Muscle of back (tissue), 3 donors: ENCODE measurements at regions not wholly inside any gene's neighbourhood (a gene's known extent, or its start where the extent isn't known, plus 50 kb on each side); places are given as distances from the start of the nearest gene placed in this dataset.
"Not testable (repeated sequence)": the region's sequence is repeated elsewhere in the genome, so short reads cannot be mapped to it uniquely, and the experiment has no call there.

ENCODE experiments used
- DNase-seq, 3 donors: peaks; one replicate each; pipeline versions ENCODE4 v3.0.0 to v3.0.0-alpha.2; 2013

DNA sequence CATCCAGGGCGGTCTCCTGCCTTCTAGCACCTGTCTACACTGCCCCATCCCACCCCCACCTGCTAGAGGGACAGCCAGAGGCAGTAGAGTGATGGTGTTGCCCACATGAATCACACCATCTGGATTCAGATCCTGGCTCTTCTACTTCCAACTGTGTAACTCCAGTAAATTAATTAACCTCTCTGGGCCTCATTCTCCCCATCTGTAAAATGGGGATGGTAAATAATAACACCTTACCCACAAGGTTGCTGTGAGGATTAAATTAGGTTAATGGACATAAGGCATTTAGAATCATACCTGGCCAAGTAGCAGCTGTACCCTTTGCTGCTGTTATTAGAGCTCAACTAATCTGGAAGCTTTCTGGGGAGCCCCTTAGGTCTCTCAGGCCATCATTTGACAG, 149.6 kb upstream of the BCOR start:
- no peak for DNase-seq

- DNase-seq, result peak in 1 of 3 donors; percentile 63
These were observed 147.8 kb upstream of the BCOR start for GRCh38 chrX:40245488-40246071.

- peak in 1 of 3 donors; percentile 43 for DNase-seq
These were observed 147.2 kb upstream of the BCOR start for GRCh38 chrX:40244980-40245379.

GRCh38 chrX:40243755-40244515, 146.2 kb upstream of the BCOR start:
- no peak for DNase-seq

DNA sequence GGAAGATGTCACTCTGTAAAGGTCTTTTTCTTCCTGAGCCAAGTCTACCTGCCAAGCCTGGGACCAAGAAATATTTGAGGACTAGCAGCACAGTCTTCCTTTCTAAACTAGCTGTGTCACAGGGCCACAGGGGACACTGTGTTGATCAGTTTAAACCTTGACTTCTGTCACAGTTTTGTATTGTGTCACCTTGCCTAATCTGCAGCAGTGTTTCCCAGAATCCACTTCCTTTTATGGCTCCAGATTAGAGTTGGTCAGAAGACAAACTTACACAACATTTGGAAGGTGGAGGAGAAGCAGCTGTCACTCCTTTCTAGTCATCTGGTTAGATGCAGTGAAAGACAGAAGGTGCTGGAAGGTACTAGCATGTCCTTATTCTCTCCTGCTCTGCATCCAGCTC, 143.1 kb upstream of the BCOR start:
- no peak for DNase-seq

DNA sequence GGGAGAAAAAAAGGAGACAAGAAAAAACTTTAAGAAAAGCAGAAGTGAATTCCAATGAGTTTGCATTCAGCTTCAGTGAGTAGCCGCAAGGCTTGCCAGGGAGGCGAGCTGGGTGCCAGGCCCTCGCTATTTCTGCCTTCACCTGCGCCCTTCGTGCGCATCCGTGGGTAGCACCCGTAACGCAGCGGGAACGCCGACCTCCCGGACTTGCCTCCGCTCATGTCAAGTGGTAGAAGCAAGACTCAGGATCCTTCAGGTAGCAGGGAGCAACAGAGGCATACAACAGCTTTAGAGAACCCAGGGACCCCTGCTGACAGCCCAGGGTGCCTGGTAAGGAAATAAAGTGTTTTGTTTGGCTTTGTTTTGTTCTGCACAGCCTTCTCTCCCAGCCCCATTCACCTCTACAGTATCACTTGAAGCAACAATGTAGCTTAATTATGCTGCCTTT, 140.0 kb upstream of the BCOR start:
- DNase-seq, result no peak

GRCh38 chrX:40230646-40231045, 132.9 kb upstream of the BCOR start:
- DNase-seq, result no peak

GRCh38 chrX:40227125-40227524, 129.4 kb upstream of the BCOR start:
- DNase-seq, result no peak

DNA sequence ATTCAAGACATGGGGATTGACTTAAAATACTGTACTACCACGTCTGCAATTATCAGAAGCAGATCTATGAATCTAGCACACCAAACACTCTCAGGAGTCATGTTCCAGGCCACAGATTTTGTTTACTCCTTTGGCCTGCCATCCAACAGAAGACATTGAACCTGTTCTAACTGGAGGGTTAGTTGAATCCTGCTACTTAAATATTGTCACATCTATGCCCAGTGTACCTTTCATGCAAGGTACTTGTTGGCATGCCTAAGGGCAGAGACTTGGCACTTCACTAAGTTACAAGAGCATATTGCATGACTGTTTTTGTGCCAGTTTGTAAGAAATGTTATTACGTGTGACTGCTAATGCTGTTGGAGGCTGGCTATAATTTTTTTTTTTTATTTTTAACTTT, 126.9 kb upstream of the BCOR start:
- DNase-seq, result no peak

DNA sequence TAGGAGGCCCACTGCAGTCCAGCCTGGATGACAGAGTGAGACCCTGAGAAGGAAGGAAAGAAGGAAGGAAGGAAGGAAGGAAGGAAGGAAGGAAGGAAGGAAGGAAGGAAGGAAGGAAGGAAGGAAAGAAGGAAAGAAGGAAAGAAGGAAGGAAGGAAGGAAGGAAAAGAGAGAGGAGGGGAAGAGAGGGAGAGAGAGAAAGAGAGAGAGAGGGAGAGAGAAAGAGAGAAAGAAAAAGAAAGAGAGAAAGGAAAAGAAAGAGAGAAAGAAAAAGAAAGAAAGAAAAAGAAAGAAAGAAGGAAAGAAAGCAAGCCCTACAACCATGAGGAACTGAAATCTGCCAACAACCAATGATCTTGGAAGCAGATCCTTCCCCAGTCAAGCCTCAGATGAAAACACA, 124.9 kb upstream of the BCOR start:
- not testable (repeated sequence) for DNase-seq

DNA sequence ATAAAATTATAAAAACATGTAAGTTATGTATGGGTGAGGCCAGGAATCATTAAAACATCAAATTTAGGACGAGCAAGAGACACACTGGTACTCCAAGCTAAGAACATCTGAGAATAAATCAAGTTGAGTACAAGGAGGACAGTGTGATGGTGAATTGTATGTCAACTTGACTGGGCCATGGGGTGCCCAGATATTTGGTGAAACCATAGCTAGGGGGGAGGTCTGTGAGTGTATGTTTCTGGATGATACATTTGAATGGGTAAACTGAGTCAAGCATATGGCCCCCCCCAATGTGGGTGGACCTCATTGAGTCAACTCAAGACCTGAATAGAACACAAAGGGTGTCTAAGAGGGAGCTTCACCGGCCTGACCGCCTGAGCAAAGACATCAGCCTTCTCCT, 115.3 kb upstream of the BCOR start:
- DNase-seq, result no peak

GRCh38 chrX:40209951-40210617, 112.3 kb upstream of the BCOR start:
- no peak for DNase-seq

DNA sequence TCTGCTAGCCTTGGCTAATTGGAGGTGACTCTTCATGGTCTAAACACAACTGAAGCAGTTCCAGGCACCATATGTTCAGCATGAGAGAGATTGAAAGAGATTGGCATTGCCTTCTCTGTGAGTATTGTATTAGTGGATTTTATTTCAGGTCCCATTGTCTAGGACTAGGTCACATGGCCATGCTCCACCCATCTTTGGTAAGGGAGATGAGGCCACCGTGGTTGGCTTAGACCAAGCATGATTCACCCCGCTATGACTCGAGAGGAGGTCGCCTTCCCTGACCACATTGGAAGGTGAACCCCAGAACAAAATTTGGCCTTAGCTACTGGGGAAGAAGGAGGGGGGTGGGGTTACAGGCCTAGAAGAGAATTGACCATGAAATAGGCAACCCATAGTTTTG, 109.9 kb upstream of the BCOR start:
- DNase-seq, result no peak

GRCh38 chrX:40205471-40205870, 107.7 kb upstream of the BCOR start:
- no peak for DNase-seq

- DNase-seq, result no peak
These were observed 104.7 kb upstream of the BCOR start for GRCh38 chrX:40202456-40202855.

DNA sequence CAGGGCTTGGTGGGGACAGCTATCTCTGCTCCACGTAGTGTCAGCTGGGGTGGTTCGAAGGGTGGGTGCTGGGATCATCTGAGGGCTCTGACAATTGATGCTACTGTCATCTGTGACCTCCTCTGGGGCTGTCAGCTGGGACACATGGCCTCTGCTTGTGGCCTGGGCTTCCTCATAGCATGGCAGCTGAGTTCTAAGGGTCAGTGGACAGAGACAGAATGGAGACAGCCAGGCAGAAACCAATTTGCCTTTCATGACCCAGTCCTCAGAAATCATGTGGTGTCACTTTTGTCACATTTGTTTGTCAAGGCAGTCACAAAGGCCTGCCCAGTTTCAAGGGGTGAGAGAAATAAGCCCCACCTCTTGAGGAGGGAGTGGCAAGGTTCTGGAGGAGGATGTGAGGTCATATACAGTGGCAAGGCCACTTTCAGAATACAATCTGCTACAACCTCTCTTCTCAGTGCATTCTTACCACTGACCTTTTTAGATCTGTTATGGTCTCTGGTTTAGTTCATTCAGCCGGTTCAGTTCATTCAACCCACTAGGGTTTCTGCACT, 103.6 kb upstream of the BCOR start:
- no peak for DNase-seq

GRCh38 chrX:40199704-40200103, 101.9 kb upstream of the BCOR start:
- DNase-seq, result peak in 1 of 3 donors; percentile 37

- no peak for DNase-seq
These were observed 99.3 kb upstream of the BCOR start for GRCh38 chrX:40197071-40197470.

DNA sequence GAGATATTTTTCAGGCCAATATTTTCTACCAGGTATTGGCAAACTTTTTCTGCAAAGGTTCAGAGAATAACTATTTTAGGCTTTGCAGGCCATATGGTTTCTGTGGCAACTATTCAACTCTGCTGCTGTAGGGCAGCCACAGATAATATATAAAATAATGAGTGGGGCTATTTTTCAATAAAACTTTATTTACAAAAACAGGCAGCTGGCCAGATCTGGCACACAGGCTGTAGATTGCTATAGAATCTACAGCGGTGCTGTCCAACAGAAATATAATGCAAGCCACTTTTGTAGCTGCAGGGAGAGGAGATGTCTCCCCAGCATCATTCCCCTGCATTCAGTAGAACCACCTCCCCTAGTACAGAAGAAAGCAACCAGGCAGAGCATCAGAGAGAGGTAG, 97.6 kb upstream of the BCOR start:
- DNase-seq, result no peak

GRCh38 chrX:40192196-40192595, 94.4 kb upstream of the BCOR start:
- no peak for DNase-seq

DNA sequence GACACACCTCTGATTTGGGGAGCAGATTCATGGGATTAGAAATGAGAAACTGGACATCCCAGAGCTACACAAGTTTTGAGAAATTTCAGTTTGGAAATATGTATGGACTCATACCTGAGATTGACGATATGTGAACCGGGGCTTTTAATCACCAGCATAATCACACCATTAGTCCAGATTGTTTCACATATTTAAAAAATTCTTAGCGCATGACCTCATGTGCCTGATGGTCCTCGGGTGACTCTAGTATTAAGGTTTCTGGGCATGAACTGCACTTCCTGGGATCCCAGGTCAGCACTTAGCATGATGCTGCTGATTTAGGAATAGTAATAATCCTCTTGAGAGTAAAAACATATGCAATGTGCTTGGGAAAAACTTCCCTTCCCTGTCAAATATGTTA, 91.9 kb upstream of the BCOR start:
- peak in 1 of 3 donors; percentile 23 for DNase-seq

DNA sequence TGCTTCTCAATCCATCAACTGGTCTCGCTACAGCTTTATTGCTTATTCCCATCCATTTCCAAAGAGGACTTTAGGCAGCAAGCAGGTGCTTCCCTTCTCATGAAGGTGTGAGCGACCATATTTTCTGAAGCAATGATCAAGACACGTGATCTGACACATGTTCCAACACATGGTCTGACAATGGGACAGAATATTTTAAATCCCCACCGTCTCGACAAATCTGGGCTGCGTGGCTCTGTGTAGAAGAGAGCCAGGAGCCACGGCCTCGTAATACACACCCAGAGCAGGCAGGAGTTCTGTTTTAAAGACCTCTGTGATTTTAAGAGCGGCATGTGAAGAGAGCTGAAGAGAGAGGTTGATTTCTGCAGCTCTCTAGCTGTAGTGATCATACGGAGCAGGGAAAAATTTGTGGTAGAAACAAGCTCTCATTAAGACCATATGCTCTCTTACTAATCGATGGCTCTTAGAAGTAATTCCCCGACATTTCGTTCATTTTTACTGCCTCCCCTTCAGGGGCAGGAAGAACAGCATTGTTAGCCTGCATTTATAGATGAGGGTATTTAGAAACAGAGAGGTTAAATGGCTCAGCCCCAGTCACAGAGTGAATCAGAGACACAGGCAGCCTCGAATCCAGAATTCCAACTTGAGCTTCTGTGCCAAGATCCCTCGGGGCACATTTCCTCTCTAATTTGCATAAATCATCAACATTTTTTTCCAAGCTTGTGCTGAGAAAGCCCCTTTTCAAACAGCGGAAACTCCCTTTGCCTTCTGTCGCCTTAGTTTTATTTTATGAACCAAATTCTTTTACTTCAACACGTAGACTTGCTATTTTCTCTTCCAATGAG, 91.0 kb upstream of the BCOR start:
- peak in 1 of 3 donors; percentile 40 for DNase-seq
